Mesothelial cell of epicardium (in vitro differentiated cells): ENCODE measurements at regions not wholly inside any gene's neighbourhood (a gene's known extent, or its start where the extent isn't known, plus 50 kb on each side); places are given as distances from the start of the nearest gene placed in this dataset.

Experiments used
- DNase-seq, 2 experiments: peaks; one replicate each; pipeline ENCODE4 v3.0.0; 2021; ENCODE audit warnings: low spot score in 2 of 2; ENCODE audit not compliant: unreplicated experiment in 2 of 2
- H3K27ac Mint-ChIP-seq: 2 replicates; pipeline ENCODE4 v1.8.0; 2021; ENCODE audit warnings: mixed read lengths
- H3K27me3 Mint-ChIP-seq: 2 replicates; pipeline ENCODE4 v1.8.0; 2021; ENCODE audit warnings: low read depth, mixed read lengths
- H3K36me3 Mint-ChIP-seq: 2 replicates; pipeline ENCODE4 v1.8.0; 2021; ENCODE audit warnings: mixed read lengths
- H3K4me1 Mint-ChIP-seq: 2 replicates; pipeline ENCODE4 v1.8.0; 2021; ENCODE audit warnings: mixed read lengths
- H3K4me3 Mint-ChIP-seq: 2 replicates; pipeline ENCODE4 v1.8.0; 2021; ENCODE audit warnings: mild to moderate bottlenecking, moderate library complexity, mixed read lengths
- H3K9me3 Mint-ChIP-seq: 2 replicates; pipeline ENCODE4 v1.8.0; 2021; ENCODE audit warnings: mixed read lengths
- TF ChIP-seq, protein P1 (sequence below): fragments of 200-600 bp; sonication (generic); IDR thresholded peaks from one replicate; pipeline ENCODE4 v1.5.0; 2021; ENCODE audit warnings: antibody characterized with exemption; ENCODE audit not compliant: unreplicated experiment

DNA sequence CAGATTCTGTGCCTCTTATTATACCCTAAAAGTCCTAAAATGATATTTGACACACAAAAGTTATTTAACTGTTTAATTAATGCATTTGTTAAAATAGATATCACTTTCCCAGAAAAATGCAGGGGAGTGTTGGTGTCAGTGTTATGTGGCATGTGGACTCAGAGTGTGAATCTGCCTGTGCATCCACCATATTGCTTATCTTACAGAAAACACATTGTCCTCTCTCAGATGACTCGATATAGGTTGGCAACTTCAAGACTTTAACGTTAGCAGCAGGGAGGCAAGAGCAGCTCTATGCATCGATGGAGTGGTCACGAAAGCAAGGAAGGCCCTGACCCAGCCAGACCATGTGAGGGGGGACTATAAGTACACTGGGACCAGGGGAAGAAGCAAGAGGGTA is 165.4 kb upstream of the DCBLD2 start:
- no peak for DNase-seq
- Mint-ChIP-seq H3K9me3 (peaks cover 9% of the 10 kb centered on the region), H3K4me3 (no peak overlapping the region), H3K27me3 (peaks cover 30% of the 10 kb centered on the region), H3K36me3 (no peaks in the 10 kb centered on the region), H3K4me1 (no peaks in the 10 kb centered on the region), H3K27ac (no peak overlapping the region)
- TF ChIP-seq, protein P1, sequence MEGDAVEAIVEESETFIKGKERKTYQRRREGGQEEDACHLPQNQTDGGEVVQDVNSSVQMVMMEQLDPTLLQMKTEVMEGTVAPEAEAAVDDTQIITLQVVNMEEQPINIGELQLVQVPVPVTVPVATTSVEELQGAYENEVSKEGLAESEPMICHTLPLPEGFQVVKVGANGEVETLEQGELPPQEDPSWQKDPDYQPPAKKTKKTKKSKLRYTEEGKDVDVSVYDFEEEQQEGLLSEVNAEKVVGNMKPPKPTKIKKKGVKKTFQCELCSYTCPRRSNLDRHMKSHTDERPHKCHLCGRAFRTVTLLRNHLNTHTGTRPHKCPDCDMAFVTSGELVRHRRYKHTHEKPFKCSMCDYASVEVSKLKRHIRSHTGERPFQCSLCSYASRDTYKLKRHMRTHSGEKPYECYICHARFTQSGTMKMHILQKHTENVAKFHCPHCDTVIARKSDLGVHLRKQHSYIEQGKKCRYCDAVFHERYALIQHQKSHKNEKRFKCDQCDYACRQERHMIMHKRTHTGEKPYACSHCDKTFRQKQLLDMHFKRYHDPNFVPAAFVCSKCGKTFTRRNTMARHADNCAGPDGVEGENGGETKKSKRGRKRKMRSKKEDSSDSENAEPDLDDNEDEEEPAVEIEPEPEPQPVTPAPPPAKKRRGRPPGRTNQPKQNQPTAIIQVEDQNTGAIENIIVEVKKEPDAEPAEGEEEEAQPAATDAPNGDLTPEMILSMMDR: no peak

DNA sequence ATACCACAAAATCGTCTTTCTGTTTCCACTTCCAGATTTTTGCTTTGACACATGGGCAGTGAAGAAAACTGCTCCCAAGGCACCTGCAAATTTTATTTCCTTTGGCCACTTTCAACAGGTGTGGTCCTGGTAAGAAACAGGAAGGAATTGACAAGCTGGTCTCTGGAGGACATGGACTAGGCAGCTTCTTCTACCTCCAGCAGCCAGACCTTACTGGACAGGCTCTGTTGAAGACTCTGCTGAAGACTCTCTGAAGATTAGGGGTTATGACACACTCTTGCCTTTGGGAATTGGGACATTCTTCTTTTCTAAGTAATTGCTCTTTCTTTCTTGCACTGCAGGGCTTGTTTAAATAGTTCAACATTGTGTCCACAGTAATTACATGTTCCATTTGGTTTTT is 147.7 kb upstream of the DCBLD2 start:
- Mint-ChIP-seq H3K4me3 (no peak overlapping the region), H3K9me3 (no peaks in the 10 kb centered on the region), H3K4me1 (no peaks in the 10 kb centered on the region), H3K36me3 (no peaks in the 10 kb centered on the region), H3K27me3 (peaks cover 6% of the 10 kb centered on the region), H3K27ac (no peak overlapping the region)
- TF ChIP-seq, protein P1: no peak
- no peak for DNase-seq

DNA sequence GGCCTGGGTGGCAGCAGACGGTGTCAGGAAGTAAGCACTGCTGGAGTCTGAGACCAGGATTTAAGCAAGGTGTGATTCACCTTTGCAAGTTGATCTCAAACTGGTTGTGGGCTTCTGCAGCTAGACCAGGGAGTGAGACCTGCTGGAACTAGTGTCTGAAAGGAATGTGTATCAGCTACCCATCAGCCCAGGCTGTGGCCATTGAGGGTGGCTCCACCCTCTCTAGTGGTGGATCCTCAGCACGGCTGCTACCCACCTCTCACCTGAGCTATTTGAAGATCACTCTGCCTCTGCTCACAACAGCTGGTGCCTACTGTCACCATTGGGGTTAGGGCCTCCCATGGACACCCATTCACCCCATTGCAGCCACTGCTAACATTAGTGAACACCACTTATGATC is 140.3 kb upstream of the DCBLD2 start:
- no peak for DNase-seq
- Mint-ChIP-seq H3K27me3 (peaks cover 10% of the 10 kb centered on the region), H3K27ac (no peak overlapping the region), H3K36me3 (no peaks in the 10 kb centered on the region), H3K4me1 (no peaks in the 10 kb centered on the region), H3K9me3 (no peaks in the 10 kb centered on the region), H3K4me3 (no peak overlapping the region)
- TF ChIP-seq, protein P1: no peak

DNA sequence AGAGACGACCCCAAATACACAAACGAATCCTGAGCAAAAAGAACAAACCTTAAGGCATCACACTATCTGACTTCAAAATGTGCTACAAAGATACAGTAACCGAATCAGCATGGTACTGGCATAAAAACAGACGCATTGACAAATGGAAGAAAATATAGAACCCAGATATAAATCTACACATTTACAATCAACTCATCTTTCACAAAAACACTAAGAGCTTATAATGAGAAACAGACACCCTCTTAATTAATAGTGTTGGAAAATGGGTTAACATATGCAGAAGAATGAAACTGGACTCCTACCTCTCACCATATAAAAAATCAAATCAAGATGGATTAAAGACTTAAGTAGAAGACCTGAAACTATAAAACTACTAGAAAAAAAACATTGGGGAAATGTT is 130.3 kb upstream of the DCBLD2 start:
- no peaks in the 10 kb centered on the region for H3K36me3 Mint-ChIP-seq
- no peaks in the 10 kb centered on the region for H3K4me1 Mint-ChIP-seq
- no peak overlapping the region for H3K27ac Mint-ChIP-seq
- H3K9me3 Mint-ChIP-seq: peaks cover 18% of the 10 kb centered on the region
- H3K4me3 Mint-ChIP-seq: no peak overlapping the region
- DNase-seq: no peak
- TF ChIP-seq, protein P1: no peak
- H3K27me3 Mint-ChIP-seq: peaks cover 9% of the 10 kb centered on the region

DNA sequence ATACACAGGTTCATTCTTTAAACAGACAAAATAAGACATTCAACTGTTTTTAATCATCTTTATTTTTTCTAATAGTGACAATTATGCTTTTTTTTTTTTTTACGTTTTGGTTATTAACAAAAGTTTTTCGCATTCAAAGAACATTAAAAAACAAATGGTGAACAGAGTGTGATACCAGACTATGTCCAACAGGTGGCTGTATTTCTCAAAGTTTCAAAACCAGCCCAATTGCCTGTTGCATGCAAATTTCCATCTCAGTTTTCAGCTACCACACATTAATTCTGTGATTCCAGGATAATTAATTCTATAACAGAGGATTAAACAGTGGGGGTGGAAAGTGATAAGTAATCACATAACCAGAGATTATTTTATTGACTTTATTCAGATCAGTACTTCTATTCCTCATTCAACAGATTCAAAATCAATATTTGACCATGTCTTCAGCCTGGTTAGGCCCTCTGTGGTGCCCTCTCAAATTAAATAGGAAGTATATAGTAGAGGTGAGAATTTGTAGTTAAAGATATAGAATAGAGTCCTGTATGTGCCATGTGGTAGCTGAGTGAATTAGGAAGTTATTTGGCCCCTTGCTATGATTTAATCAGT is 122.2 kb upstream of the DCBLD2 start:
- no peaks in the 10 kb centered on the region for H3K36me3 Mint-ChIP-seq
- peaks cover 14% of the 10 kb centered on the region for H3K9me3 Mint-ChIP-seq
- H3K4me3 Mint-ChIP-seq: no peak overlapping the region
- H3K4me1 Mint-ChIP-seq: no peaks in the 10 kb centered on the region
- no peak overlapping the region for H3K27ac Mint-ChIP-seq
- no peak for DNase-seq
- TF ChIP-seq, protein P1: peak; percentile 88
- H3K27me3 Mint-ChIP-seq: peaks cover 7% of the 10 kb centered on the region

DNA sequence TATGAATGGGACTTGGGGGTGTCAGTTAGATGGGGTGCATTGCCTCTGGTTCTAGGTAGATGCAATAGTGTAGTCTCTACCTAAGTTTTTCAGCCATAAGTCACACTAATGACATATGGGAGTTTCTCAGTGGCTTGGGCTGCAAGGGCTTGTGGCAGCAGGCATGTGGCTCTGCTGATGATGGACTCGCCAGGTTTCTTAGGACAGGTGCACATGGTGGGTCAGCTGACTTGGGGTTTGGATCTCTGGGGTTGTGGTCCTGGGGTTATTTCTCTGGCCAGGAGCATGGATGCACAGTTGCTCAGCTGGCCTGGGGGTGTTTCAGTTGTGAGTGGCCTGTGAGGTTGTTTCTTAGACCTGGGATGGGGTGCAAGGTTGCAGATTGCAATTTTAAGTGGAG is 120.0 kb upstream of the DCBLD2 start:
- Mint-ChIP-seq H3K4me1 (no peaks in the 10 kb centered on the region), H3K27me3 (peaks cover 10% of the 10 kb centered on the region), H3K36me3 (no peaks in the 10 kb centered on the region), H3K27ac (no peak overlapping the region), H3K4me3 (no peak overlapping the region), H3K9me3 (no peaks in the 10 kb centered on the region)
- no peak for DNase-seq
- TF ChIP-seq, protein P1: no peak
